ENCODE measurements at regions not wholly inside any gene's neighbourhood (a gene's known extent, or its start where the extent isn't known, plus 50 kb on each side); places are given as distances from the start of the nearest gene placed in this dataset.
"Not testable (repeated sequence)": the region's sequence is repeated elsewhere in the genome, so short reads cannot be mapped to it uniquely, and the experiment has no call there.

DNA sequence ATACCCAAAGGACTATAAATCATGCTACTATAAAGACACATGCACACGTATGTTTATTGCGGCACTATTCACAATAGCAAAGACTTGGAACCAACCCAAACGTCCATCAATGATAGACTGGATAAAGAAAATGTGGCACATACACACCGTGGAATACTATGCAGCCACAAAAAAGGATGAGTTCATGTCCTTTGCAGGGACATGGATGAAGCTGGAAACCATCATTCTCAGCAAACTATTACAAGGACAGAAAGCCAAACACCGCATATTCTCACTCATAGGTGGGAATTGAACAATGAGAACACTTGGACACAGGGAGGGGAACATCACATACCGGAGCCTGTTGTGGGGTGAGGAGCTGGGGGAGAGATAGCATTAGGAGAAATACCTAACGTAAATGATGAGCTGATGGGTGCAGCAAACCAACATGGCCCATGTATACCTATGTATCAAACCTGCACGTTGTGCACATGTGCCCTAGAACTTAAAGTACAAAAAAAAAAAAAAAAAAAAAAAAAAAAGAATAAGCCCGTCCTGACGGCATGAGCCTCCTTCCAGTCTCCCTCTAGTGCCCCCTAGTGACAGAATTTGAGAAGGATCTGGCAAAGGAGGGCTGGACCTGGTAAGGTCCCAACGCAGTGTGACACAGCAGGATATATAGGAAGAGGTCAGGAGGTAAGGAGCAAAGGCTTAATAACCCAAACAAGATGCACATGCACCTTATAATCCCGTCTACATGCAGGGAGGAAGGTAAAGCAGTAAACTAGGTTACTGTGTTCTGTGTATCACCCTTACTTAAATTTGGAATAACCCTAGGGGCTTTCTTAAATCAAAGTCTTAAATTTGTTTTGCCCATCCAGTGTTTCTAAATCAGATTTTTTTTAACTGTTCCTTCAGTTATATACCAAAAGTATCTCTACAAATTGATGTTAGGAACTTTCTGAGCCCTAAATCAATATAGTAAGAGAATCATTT, 214.8 kb downstream of the UNC5CL start:
- H3K9ac ChIP-seq (ENCODE audit: insufficient read depth in 1 of 2, low read depth in 2 of 2, low read length in 2 of 2); H3K4me2 ChIP-seq (ENCODE audit: insufficient read depth, low read length); H3K36me3 ChIP-seq (ENCODE audit: control insufficient read depth, insufficient read depth, low read length); in situ Hi-C loops (cut with MboI); H3K9me1 ChIP-seq (ENCODE audit: control insufficient read depth, insufficient read depth, low read length); intact Hi-C loops (cut with micrococcal nuclease); H3K27me3 ChIP-seq (ENCODE audit: control insufficient read depth in 2 of 2, insufficient read depth in 2 of 2, low read length in 2 of 2); H3K27ac ChIP-seq (ENCODE audit: extremely low read depth, low read depth, low read length); H4K20me1 ChIP-seq (replicated peaks; ENCODE audit: control insufficient read depth, insufficient read depth, low read length); H3K9me3 ChIP-seq (replicated peaks; ENCODE audit: control insufficient read depth, insufficient read depth, low read depth, low read length); BruUV-seq (replicated peaks); H3K4me3 ChIP-seq; H3K79me2 ChIP-seq (ENCODE audit: control insufficient read depth, insufficient read depth, low read length); H2AFZ ChIP-seq (ENCODE audit: low read depth, low read length); H3K4me1 ChIP-seq (replicated peaks in 1 of 2; ENCODE audit: control insufficient read depth in 2 of 2, insufficient read depth in 2 of 2, low read length in 2 of 2): not testable (repeated sequence)
- FAIRE-seq (peak; percentile 89), DNase-seq (ENCODE audit: extremely low read depth in 1 of 4, low spot score in 3 of 4) (peak; percentile 74 to 84 (median 80)), ATAC-seq (peak; percentile 97)
- CTCF ChIA-PET (ENCODE audit: low intra/inter-chr PET ratio), result interaction anchor here (1.3 kb wide), 1 partner anchor 88 kb away, joined by 4 read pairs; no protein-coding TSS in a partner anchor
- 3% methylated on average over 9 of the region's 12 CpGs for WGBS (ENCODE audit: insufficient coverage, low coverage, missing lambda C conversion rate)
- POLR2A ChIA-PET, result interaction anchor here (0.6 to 0.8 kb wide), 2 partner anchors 73 to 248 kb away, joined by 3 to 4 read pairs; no protein-coding TSS in a partner anchor
- TF ChIP-seq, protein P1, sequence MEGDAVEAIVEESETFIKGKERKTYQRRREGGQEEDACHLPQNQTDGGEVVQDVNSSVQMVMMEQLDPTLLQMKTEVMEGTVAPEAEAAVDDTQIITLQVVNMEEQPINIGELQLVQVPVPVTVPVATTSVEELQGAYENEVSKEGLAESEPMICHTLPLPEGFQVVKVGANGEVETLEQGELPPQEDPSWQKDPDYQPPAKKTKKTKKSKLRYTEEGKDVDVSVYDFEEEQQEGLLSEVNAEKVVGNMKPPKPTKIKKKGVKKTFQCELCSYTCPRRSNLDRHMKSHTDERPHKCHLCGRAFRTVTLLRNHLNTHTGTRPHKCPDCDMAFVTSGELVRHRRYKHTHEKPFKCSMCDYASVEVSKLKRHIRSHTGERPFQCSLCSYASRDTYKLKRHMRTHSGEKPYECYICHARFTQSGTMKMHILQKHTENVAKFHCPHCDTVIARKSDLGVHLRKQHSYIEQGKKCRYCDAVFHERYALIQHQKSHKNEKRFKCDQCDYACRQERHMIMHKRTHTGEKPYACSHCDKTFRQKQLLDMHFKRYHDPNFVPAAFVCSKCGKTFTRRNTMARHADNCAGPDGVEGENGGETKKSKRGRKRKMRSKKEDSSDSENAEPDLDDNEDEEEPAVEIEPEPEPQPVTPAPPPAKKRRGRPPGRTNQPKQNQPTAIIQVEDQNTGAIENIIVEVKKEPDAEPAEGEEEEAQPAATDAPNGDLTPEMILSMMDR (IDR thresholded peaks at IDR 0.05 in 2 of 3, conservative IDR thresholded peaks at IDR 0.05 in 1 of 3; ENCODE audit: insufficient read depth in 2 of 3, low read depth in 1 of 3, low read length in 3 of 3), result peak; percentile 68 to 76 (median 73)
- peak; percentile 19; the same call in 1 of the 2 replicates for TF ChIP-seq NFIC (IDR thresholded peaks at IDR 0.05)
- TF ChIP-seq BCOR (IDR thresholded peaks at IDR 0.05), result 0 out of 2 replicates have a peak, but pooled peaks have one; percentile 20
- TF ChIP-seq ZNF146 (CRISPR knock-in tag; IDR thresholded peaks at IDR 0.05; ENCODE audit: unreplicated experiment), result peak; percentile 87
- TF ChIP-seq SMC3 (conservative IDR thresholded peaks at IDR 0.05; ENCODE audit: insufficient read depth, low read depth, low read length), result peak; percentile 38; the same call in 1 of the 2 replicates
- peak; percentile 29 to 47; a peak in 3 of 4 replicates for TF ChIP-seq RAD21 (CRISPR knock-in tag; conservative IDR thresholded peaks at IDR 0.05 in 1 of 2, IDR thresholded peaks at IDR 0.05 in 1 of 2)
- peak; percentile 54 for TF ChIP-seq NFE2 (IDR thresholded peaks at IDR 0.05; ENCODE audit: low read depth)
- TF ChIP-seq, protein P2, sequence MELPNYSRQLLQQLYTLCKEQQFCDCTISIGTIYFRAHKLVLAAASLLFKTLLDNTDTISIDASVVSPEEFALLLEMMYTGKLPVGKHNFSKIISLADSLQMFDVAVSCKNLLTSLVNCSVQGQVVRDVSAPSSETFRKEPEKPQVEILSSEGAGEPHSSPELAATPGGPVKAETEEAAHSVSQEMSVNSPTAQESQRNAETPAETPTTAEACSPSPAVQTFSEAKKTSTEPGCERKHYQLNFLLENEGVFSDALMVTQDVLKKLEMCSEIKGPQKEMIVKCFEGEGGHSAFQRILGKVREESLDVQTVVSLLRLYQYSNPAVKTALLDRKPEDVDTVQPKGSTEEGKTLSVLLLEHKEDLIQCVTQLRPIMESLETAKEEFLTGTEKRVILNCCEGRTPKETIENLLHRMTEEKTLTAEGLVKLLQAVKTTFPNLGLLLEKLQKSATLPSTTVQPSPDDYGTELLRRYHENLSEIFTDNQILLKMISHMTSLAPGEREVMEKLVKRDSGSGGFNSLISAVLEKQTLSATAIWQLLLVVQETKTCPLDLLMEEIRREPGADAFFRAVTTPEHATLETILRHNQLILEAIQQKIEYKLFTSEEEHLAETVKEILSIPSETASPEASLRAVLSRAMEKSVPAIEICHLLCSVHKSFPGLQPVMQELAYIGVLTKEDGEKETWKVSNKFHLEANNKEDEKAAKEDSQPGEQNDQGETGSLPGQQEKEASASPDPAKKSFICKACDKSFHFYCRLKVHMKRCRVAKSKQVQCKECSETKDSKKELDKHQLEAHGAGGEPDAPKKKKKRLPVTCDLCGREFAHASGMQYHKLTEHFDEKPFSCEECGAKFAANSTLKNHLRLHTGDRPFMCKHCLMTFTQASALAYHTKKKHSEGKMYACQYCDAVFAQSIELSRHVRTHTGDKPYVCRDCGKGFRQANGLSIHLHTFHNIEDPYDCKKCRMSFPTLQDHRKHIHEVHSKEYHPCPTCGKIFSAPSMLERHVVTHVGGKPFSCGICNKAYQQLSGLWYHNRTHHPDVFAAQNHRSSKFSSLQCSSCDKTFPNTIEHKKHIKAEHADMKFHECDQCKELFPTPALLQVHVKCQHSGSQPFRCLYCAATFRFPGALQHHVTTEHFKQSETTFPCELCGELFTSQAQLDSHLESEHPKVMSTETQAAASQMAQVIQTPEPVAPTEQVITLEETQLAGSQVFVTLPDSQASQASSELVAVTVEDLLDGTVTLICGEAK (IDR thresholded peaks at IDR 0.05), result peak; percentile 89
- TF ChIP-seq, protein P2 (CRISPR knock-in tag; IDR thresholded peaks at IDR 0.05), result peak; percentile 77; the same call in 1 of the 2 replicates
- peak; percentile 98 for TF ChIP-seq ZNF384 (IDR thresholded peaks at IDR 0.05; ENCODE audit: low read depth, low read length)
